ENCODE measurements at regions not wholly inside any gene's neighbourhood (a gene's known extent, or its start where the extent isn't known, plus 50 kb on each side); places are given as distances from the start of the nearest gene placed in this dataset.

GRCh38 chr13:87827479-87827878, 156.3 kb downstream of the SLITRK5 start:
- H3F3A ChIP-seq (ENCODE audit: low read length, unreplicated experiment): no peaks in the 10 kb centered on the region
- no peak overlapping the region for H3K9ac ChIP-seq (ENCODE audit: low read length)
- no peaks in the 10 kb centered on the region for H3K9me2 ChIP-seq (replicated peaks; ENCODE audit: low read length)
- no peaks in the 10 kb centered on the region for H4K20me1 ChIP-seq (ENCODE audit: low read length)
- H3K9me3 ChIP-seq (ENCODE audit: low read length): no peaks in the 10 kb centered on the region
- POLR2A ChIA-PET (ENCODE audit: unreplicated experiment): no interaction called here
- H3K4me2 ChIP-seq (ENCODE audit: low read length): peak overlapping the region; percentile 65
- DNase-seq: peak; percentile 70
- no peaks in the 10 kb centered on the region for H3K27me3 ChIP-seq (ENCODE audit: low read length)
- H3K4me1 ChIP-seq (ENCODE audit: insufficient read depth, low read length): peaks cover 9% of the 10 kb centered on the region
- no peak overlapping the region for H2AFZ ChIP-seq (ENCODE audit: low read length)
- H3K36me3 ChIP-seq (ENCODE audit: low read depth, low read length): no peaks in the 10 kb centered on the region
- intact Hi-C loops (cut with micrococcal nuclease): no loop called here
- CTCF ChIA-PET: interaction anchor here (1.8 kb wide), 1 partner anchor 17 kb away, joined by 8 read pairs; no protein-coding TSS in a partner anchor
- no peak overlapping the region for H3K4me3 ChIP-seq (ENCODE audit: low read length)
- no peaks in the 10 kb centered on the region for H3K79me2 ChIP-seq (ENCODE audit: low read length)
- H3K27ac ChIP-seq (ENCODE audit: low read length): peak overlapping the region; percentile 57
- no TSS peak for BruUV-seq (replicated peaks)
- TF ChIP-seq, protein P1, sequence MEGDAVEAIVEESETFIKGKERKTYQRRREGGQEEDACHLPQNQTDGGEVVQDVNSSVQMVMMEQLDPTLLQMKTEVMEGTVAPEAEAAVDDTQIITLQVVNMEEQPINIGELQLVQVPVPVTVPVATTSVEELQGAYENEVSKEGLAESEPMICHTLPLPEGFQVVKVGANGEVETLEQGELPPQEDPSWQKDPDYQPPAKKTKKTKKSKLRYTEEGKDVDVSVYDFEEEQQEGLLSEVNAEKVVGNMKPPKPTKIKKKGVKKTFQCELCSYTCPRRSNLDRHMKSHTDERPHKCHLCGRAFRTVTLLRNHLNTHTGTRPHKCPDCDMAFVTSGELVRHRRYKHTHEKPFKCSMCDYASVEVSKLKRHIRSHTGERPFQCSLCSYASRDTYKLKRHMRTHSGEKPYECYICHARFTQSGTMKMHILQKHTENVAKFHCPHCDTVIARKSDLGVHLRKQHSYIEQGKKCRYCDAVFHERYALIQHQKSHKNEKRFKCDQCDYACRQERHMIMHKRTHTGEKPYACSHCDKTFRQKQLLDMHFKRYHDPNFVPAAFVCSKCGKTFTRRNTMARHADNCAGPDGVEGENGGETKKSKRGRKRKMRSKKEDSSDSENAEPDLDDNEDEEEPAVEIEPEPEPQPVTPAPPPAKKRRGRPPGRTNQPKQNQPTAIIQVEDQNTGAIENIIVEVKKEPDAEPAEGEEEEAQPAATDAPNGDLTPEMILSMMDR (conservative IDR thresholded peaks at IDR 0.05; ENCODE audit: low read depth, low read length): no peak
- no peak for TF ChIP-seq EZH2 (IDR thresholded peaks at IDR 0.05; ENCODE audit: low read length, unreplicated experiment)
- no peak for TF ChIP-seq EZH2phosphoT487 (IDR thresholded peaks at IDR 0.05; ENCODE audit: borderline replicate concordance, low read length)
- ATAC-seq: peak; percentile 82

DNA sequence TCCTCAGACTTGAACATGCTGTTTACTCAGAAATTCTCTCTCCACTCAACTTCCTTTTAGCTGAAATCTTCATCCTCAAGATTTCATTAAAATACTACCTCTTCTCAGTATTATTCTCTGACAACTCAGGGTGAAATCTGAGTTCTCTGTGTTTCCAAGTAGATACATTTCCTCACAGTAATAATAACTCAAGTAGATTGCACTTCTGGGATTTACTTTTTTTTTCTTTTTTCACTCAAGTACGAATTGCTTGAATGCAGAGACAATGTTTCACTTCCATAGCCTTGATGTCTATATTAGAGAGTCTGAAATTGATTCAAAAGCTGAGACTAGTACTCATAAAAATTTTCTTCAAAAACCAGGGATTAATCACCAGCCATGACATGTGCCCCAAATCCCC, 166.4 kb downstream of the SLITRK5 start:
- H4K20me1 ChIP-seq (ENCODE audit: low read length): no peaks in the 10 kb centered on the region
- H3K4me1 ChIP-seq (ENCODE audit: insufficient read depth, low read length): no peaks in the 10 kb centered on the region
- no peaks in the 10 kb centered on the region for H3K27me3 ChIP-seq (ENCODE audit: low read length)
- no peak for DNase-seq
- no peak for TF ChIP-seq EZH2phosphoT487 (IDR thresholded peaks at IDR 0.05; ENCODE audit: borderline replicate concordance, low read length)
- TF ChIP-seq, protein P1 (conservative IDR thresholded peaks at IDR 0.05; ENCODE audit: low read depth, low read length): no peak
- TF ChIP-seq EZH2 (IDR thresholded peaks at IDR 0.05; ENCODE audit: low read length, unreplicated experiment): no peak
- no peak overlapping the region for H3K9ac ChIP-seq (ENCODE audit: low read length)
- no peaks in the 10 kb centered on the region for H3K79me2 ChIP-seq (ENCODE audit: low read length)
- ChIA-PET POLR2A (ENCODE audit: unreplicated experiment) (no interaction called here), CTCF (no interaction called here)
- no peak for ATAC-seq
- no peaks in the 10 kb centered on the region for H3K9me2 ChIP-seq (replicated peaks; ENCODE audit: low read length)
- no peak overlapping the region for H3K27ac ChIP-seq (ENCODE audit: low read length)
- H3K36me3 ChIP-seq (ENCODE audit: low read depth, low read length): no peaks in the 10 kb centered on the region
- no TSS peak for BruUV-seq (replicated peaks)
- no peaks in the 10 kb centered on the region for H3K9me3 ChIP-seq (ENCODE audit: low read length)
- no peak overlapping the region for H3K4me2 ChIP-seq (ENCODE audit: low read length)
- H3K4me3 ChIP-seq (ENCODE audit: low read length): no peak overlapping the region
- H2AFZ ChIP-seq (ENCODE audit: low read length): no peak overlapping the region
- no peaks in the 10 kb centered on the region for H3F3A ChIP-seq (ENCODE audit: low read length, unreplicated experiment)
- intact Hi-C loops (cut with micrococcal nuclease): no loop called here

DNA sequence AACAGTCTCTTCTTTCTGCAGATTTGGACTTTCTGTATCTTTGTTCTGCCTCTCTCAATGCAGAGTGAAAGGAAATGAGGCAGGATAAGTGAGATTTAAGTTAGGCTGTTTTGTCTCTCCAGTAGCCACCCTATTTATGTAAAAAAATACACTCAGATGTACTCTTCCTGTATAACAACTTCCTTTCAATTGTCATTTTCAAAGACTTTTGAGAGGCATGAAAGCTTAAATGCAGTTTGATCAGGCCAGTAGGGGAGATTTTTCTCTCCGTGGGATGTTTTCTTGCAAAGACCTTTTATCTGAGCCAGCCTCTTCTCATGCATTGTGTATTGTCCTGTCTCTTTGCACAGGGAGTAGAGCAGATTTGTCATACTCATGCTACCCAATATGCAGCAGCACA, 166.8 kb downstream of the SLITRK5 start:
- no TSS peak for BruUV-seq (replicated peaks)

More for the DNA sequence above, 166.8 kb downstream of the SLITRK5 start:
- Histone ChIP-seq H3K9me2 (replicated peaks; ENCODE audit: low read length) (no peaks in the 10 kb centered on the region), H3K36me3 (ENCODE audit: low read depth, low read length) (no peaks in the 10 kb centered on the region), H3K9me3 (ENCODE audit: low read length) (no peaks in the 10 kb centered on the region), H3K79me2 (ENCODE audit: low read length) (no peaks in the 10 kb centered on the region), H3K27me3 (ENCODE audit: low read length) (no peaks in the 10 kb centered on the region), H3F3A (ENCODE audit: low read length, unreplicated experiment) (no peaks in the 10 kb centered on the region), H3K9ac (ENCODE audit: low read length) (no peak overlapping the region), H2AFZ (ENCODE audit: low read length) (no peak overlapping the region), H3K4me3 (ENCODE audit: low read length) (no peak overlapping the region), H3K4me2 (ENCODE audit: low read length) (no peak overlapping the region), H3K27ac (ENCODE audit: low read length) (no peak overlapping the region), H3K4me1 (ENCODE audit: insufficient read depth, low read length) (no peaks in the 10 kb centered on the region), H4K20me1 (ENCODE audit: low read length) (no peaks in the 10 kb centered on the region)
- DNase-seq (no peak), ATAC-seq (no peak)
- intact Hi-C loops (cut with micrococcal nuclease): no loop called here
- TF ChIP-seq EZH2 (IDR thresholded peaks at IDR 0.05; ENCODE audit: low read length, unreplicated experiment): no peak
- POLR2A ChIA-PET (ENCODE audit: unreplicated experiment): no interaction called here
- CTCF ChIA-PET: no interaction called here
